Type B pancreatic cell (in vitro differentiated cells): ENCODE measurements at regions not wholly inside any gene's neighbourhood (a gene's known extent, or its start where the extent isn't known, plus 50 kb on each side); places are given as distances from the start of the nearest gene placed in this dataset.

Experiments
- DNase-seq: peaks from one replicate; pipeline ENCODE4 v3.0.0; 2021; ENCODE audit warnings: mixed read lengths; ENCODE audit not compliant: unreplicated experiment; ENCODE audit errors: extremely low spot score
- H3K27ac Mint-ChIP-seq: 2 replicates; pipeline ENCODE4 v1.8.0; 2021; ENCODE audit warnings: mild to moderate bottlenecking, mixed read lengths
- H3K27me3 Mint-ChIP-seq: 2 replicates; pipeline ENCODE4 v1.8.0; 2021; ENCODE audit warnings: mixed read lengths
- H3K36me3 Mint-ChIP-seq: 2 replicates; pipeline ENCODE4 v1.8.0; 2021; ENCODE audit warnings: mixed read lengths
- H3K4me1 Mint-ChIP-seq: one replicate; pipeline ENCODE4 v1.8.0; 2021; ENCODE audit warnings: mixed read lengths; ENCODE audit not compliant: unreplicated experiment
- H3K4me3 Mint-ChIP-seq: 2 replicates; pipeline ENCODE4 v1.8.0; 2021; ENCODE audit warnings: mild to moderate bottlenecking, mixed read lengths
- H3K9me3 Mint-ChIP-seq: 2 replicates; pipeline ENCODE4 v1.8.0; 2021; ENCODE audit warnings: mixed read lengths
- TF ChIP-seq, protein P1 (sequence below): fragments of 200-600 bp; sonication (generic); conservative IDR thresholded peaks from 2 replicates; pipeline ENCODE4 v1.5.0; 2021; ENCODE audit warnings: antibody characterized with exemption, mild to moderate bottlenecking

- Mint-ChIP-seq H3K27ac (no peak overlapping the region), H3K27me3 (no peaks in the 10 kb centered on the region), H3K36me3 (no peaks in the 10 kb centered on the region), H3K9me3 (no peaks in the 10 kb centered on the region), H3K4me3 (no peak overlapping the region), H3K4me1 (no peaks in the 10 kb centered on the region)
- TF ChIP-seq, protein P1, sequence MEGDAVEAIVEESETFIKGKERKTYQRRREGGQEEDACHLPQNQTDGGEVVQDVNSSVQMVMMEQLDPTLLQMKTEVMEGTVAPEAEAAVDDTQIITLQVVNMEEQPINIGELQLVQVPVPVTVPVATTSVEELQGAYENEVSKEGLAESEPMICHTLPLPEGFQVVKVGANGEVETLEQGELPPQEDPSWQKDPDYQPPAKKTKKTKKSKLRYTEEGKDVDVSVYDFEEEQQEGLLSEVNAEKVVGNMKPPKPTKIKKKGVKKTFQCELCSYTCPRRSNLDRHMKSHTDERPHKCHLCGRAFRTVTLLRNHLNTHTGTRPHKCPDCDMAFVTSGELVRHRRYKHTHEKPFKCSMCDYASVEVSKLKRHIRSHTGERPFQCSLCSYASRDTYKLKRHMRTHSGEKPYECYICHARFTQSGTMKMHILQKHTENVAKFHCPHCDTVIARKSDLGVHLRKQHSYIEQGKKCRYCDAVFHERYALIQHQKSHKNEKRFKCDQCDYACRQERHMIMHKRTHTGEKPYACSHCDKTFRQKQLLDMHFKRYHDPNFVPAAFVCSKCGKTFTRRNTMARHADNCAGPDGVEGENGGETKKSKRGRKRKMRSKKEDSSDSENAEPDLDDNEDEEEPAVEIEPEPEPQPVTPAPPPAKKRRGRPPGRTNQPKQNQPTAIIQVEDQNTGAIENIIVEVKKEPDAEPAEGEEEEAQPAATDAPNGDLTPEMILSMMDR: no peak
- DNase-seq: no peak
Observed at GRCh38 chr1:102431253-102431652, 434.5 kb upstream of the OLFM3 start.

DNA sequence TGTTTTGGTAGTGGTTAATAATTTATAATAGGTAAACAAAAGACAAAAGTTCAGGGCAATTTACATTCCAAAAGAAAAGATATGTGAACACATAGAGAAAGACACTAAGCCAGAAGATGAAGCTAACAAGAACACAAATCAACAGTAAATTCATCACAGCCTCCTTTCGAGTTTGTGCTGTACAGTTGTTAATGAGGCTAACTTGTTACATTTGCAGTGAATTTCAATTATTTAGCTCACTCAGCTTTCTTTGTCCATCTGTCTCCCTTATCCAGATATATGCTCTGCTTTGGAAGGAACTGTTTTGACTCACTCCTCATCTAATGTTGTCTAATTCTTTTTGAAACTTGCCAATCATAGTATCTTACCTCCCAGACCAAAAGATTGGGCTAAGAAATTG lies 423.3 kb upstream of the OLFM3 start:
- no peaks in the 10 kb centered on the region for H3K27me3 Mint-ChIP-seq
- no peaks in the 10 kb centered on the region for H3K9me3 Mint-ChIP-seq
- TF ChIP-seq, protein P1: no peak
- no peak for DNase-seq
- H3K27ac Mint-ChIP-seq: no peak overlapping the region
- no peaks in the 10 kb centered on the region for H3K36me3 Mint-ChIP-seq
- H3K4me1 Mint-ChIP-seq: no peaks in the 10 kb centered on the region
- H3K4me3 Mint-ChIP-seq: no peak overlapping the region
